HG02763 (cell line): ENCODE measurements at regions not wholly inside any gene's neighbourhood (a gene's known extent, or its start where the extent isn't known, plus 50 kb on each side); places are given as distances from the start of the nearest gene placed in this dataset.

Experiments used
- ATAC-seq: cut with Tn5 transposase; IDR thresholded peaks from one replicate; pipeline ENCODE4 v1.9.1; 2021; ENCODE audit warnings: mild to moderate bottlenecking, moderate library complexity; ENCODE audit not compliant: unreplicated experiment

DNA sequence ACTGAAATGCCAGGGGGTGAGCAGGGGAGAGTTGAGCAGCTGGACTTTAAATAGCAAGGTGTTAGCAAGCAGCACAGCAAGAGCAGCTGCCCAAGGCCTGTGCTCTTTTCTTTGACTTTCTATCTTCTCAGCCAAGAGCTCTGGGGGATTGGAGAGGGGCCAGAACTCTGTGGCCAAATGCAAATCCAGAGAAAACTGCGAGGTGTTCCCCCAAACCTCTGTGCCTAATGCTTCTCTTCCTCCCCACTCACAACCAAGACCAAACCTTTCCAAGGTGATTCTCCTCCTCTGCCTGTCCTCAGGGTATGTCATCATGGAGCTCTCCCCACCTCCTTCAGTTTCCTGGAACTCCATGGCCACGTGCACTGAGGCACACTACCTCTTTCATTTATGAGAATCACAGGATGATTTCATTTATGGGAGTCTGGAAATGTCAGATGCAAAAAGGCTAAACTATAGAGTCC, 118.7 kb upstream of the WWC1 start:
- ATAC-seq = no peak

DNA sequence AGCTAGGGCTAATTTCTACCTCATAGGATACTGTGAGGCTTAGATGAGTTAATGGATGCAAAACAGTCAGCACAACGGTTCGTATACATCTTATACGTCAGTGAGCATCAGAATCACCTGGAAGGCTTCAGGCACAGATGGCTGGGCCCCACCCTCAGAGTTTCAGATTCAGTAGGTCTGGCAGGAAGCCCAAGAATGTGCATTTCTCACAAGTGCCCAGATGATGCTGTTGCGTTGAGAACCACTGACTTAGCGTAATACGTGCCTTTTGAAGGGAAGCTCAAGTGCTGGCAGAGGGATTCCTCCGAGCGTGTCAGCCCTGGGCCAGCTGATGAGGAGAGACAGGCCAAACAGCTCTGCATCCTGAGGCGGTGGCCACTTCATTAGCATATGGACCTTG, 117.1 kb upstream of the WWC1 start:
- peak; percentile 59 for ATAC-seq

DNA sequence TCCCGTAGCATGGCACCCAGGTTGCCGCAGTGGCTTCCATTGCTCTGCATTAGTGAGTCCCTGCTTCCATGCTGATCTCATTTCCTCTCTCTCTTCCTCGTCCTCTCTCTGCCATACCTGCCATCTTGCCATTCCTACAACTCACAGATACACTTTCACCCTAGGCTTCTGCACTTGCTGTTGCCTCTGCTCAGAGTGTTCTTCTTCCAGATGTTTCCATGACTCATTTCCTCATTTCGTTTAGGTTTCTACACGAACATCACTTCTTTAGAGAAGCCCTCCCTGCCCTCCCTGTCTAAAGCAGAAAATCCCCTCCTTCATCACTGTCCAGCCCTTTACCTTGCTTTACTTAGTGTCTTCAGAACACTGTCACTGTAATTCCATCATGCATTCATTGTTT, 115.2 kb upstream of the WWC1 start:
- ATAC-seq = no peak

DNA sequence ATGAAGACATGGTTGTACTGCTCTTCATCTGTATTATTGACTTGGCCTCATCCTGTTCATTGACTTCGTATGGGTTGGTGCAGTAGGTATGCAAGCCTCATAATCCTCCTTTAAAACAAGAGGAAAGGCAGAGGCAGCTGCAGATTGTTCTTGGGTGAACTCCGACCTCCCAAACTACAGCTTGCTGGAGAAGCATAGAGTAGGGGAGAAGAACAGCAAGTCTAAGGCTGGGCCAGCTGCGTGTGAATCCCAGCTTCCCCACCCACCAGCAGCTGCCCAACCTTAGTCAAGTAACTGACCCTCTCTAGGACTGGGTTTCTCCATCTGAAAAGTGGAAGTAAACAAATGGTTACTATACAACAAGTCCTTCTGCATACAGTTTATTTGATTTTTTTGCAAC, 114.5 kb upstream of the WWC1 start:
- ATAC-seq = no peak

DNA sequence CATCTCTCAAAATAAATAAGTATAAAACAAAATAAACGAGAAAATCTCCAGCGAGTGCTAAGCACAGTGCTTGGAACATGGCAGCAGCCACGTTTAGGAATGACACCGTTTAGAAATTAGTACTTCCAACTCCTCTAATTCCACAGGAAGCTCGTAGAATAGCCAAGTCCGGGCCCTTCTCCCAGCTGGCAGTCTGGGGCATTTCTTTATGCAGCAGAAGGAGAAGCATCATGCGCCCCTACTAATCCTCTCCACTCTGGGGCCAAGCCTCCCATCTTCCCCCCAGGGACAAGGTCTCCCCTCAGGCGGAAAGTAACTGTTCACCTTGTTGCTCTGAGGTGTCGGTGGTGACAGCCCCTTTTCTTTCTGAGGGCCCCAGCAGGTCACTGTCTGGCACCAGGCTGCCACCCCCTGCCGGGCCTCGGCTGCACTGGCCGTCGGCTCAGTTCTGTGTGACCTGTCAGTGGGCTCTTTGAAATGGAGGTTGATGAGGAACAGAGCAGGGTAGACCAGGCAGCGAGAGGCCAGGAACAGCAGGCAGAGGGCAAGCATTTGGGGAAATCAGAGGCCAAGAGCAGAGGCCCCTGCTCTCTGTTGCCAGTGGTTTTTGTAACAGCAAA, 113.5 kb upstream of the WWC1 start:
- no peak for ATAC-seq

DNA sequence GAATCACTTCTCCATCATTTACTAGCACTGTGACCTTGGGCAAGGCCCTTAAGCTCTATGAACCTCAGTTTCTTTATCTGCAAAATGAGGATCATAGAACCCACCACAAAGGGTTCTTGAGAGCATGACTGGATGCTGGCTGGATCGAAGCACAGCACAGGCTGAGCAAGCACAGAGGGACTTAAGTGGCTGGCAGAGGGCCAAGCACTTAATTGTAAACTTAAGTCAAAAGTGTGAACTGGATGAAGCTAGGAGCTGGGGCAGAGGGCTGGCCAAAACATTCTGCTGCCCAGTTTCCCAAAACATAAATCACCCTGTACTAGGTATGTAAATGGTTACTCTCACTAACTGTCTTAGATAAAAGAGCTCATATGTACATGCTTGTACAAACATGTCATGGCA, 112.3 kb upstream of the WWC1 start:
- ATAC-seq = no peak

DNA sequence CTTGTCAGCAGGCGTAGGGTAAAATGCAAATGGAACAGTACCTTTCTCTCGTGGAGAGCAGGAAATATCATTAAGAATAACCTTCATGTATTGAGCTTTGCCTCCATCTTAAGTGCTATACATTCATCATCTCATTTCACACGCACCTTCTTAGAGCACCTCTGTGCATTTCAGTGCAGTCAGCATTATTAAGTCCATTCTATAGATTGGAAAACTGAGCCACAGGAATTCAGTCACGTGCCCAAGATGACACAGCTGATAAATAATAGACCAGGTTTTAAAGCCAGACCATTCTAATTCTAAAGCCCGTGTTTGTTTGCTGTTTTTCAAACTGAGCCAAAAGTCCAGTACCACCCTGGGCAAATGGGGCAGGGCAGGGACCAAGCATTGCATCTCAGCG, 109.2 kb upstream of the WWC1 start:
- ATAC-seq = no peak

DNA sequence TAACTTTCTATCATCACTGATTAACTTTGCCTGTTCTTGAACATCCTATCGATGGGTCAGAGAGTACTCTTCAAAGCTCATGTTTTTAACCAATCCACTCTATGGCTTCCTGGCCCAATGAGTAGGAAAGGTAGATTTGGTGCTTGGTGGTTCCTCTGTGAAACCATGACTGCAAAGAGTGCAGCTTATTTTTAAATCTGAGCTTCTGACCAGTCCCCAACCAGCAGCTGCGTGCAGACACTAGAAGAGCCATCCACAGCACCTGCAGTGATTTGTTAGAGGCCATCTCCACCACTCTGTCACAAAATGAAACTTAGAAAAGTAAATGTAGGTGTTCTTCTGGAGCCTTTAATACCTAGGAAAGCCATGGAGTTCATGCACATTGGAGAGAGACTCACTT, 107.3 kb upstream of the WWC1 start:
- ATAC-seq = no peak

DNA sequence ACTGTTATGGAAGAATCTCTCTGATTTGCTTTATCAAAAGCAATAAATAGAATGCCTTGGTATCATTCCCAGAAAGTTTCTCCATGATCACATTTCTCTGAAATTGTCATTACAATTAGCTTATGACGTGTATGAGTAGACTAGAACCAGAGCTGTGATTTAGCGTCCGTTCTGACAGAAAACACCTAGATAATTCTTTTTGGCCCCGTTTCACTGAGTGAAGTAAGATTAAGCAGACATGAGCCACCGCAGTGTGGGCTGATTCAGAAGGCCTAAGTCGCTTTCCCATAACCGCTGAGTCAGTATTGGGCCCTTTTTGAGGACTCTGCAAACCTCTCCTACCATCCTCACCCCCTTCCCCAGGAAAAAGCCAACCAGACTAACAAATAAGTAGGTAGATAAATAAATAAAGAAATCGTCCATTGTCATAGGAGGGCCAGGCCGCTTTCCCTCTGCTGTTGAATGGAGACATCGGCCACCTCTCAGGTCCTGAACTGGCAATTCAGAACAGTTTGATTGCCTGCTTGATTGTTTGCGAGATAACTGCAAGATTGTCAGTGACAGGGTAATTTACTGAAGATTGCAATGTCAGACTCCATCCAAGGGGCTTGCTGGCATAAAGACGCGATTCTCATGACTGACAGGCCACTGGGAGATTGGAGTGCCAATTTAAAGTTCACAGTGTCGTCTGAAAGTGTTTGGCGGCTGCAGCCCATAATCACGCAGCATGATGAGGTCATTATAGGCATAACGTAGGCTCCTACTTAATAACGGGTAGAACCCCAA, 105.0 kb upstream of the WWC1 start:
- no peak for ATAC-seq

DNA sequence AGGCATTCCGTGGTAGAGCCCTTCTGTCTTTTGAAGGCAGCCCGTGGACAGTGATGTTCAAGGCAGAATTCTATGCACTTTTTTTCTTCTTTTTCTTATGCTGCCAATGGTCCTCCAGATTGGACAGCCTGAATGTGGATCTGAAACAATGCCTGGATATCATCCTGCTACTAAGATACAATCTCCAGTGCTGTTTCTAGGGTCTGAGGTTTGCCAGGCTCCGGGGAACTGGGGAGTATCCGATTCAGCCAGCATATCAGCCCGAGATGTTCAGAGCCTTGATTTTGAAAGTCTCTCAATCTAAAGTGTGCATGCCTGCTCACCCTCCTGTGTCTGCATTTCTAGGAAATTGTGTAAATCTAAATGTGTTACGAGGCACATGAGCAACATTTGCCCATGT, 103.8 kb upstream of the WWC1 start:
- ATAC-seq = no peak

DNA sequence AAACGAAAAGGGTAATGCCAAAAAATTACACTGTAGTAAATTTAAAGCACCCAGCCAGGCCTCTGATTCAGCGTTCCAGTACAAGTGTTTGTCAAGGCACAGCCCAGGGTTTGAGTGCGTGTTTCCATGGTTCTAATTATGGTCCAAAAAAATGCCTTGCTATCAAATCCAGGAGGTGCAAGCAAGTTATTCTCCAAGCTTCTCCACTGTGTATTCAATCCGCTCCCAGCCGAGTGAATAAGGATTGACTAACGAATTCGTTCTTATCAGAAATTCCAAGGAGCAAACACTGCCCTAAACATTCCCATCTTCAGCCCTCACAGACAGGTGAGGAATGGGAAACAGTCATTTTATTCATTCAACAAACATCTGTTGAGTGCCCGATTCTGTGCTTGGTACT, 103.3 kb upstream of the WWC1 start:
- no peak for ATAC-seq

DNA sequence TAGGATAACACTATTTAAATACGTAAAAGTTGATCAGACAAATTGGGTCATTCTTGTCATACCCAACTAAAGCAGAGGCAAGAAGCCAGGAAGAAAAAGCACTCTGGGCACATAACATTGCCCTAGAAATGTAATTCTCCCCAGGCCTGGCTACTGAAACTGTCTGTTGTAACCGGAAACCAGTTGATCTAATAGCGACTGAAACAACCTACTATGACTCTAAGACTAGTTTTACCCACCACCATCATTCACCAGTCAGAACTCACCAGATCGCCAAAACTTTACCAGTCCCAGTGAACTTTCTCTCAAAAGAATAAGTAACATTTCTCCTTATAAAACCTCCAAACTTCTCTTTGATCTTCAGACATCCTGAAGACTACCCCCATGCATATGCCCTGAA, 99.3 kb upstream of the WWC1 start:
- ATAC-seq = no peak

DNA sequence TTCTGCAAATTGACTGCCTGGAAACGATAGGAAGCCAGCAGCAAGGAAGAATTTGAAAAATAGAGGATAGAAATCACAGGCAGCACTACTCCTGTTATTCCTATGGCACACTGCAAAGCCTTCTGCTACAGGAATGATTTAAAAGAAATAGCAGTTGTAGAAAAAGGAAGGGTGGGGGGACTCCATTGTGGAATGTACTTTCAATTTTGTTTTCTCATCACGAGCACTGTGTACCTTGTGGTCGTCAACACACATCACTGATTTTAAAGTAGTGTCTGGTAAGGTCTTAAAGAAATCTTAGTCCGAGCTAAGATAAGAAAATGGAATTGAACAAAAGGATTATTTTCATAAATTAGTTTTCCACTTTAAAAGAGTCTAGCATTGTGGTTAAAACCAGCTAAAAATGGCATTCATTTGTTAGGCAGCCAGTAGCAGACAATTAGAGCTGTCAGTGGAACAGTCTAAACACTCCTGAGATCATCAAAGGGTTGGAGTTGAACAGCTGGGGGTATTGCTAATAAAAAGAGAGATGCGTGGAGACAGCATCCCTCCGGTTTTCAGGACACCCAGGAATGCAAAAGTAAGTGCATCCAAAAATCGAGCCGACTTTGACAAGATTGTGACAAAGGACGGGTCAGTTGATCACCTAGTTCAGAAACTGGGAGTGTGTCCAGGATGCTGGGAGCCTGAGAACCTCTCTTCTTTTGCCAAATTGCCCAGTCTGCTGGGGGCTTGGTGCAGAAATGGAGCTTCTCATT, 97.8 kb upstream of the WWC1 start:
- no peak for ATAC-seq

DNA sequence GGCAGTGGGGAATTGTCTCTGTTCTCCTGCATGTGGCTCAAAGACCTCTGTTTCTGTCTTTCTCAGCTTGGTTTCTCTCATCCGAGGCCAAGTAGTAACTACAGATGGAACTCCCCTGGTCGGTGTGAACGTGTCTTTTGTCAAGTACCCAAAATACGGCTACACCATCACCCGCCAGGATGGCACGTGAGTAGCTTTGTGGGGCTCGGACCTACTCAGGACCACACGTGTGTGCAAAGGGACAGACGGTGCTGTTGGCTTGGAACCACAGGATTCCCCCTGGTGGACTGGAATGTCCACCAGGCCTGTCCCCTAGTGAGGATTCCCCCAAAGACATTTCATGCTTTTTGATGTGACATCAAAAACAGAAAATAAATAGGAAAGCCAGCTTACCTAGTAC, 96.3 kb upstream of the WWC1 start:
- ATAC-seq = no peak

DNA sequence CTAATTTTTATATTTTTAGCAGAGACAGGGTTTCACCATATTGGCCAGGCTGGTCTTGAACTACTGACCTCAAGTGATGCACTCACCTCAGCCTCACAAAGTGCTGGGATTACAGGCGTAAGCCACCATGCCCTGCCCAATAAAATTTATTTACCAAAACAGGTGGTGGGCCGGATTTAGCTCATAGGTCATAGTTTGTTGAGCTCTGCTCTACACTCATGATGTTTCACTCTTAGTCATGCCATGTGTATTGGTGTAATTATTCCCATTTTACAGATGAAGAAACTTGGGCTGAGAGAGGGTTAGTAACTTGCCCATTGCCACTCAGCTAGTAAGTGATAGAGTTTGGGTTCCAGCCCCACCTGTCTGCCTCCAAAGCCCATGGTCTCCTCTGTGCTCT, 93.1 kb upstream of the WWC1 start:
- ATAC-seq = no peak

DNA sequence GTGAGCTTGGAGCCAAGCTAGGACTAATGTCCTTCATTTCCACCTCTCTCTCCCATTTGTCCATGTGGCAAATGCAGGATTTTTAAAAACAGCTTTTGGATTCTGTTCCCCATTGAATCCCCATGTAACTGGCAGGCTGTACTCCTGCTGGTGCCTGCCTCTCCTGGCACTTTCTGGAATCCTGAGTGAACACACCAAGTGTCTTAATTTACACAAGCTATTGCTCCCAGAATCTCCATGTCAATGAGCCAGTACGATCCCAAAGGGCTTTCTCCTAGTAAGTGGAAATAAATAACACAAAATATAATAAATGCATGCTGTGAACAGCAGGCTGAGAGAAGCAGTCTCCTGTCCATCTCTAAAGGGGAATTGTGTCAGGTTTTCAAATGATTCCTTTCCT, 88.4 kb upstream of the WWC1 start:
- ATAC-seq = no peak

DNA sequence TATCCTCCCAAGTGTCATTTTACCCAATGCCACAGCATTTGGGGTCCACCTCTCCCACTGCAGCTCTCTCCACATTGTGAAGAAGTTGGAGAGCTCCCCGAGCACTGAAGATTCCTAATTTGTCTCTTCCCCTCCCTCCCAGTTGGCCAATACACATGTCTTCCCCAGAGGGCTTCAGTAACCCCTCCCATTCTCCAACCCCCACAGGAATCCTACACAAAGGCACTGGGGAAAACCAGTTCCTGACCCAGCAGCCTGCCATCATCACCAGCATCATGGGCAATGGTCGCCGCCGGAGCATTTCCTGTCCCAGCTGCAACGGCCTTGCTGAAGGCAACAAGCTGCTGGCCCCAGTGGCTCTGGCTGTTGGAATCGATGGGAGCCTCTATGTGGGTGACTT, 87.3 kb upstream of the WWC1 start:
- no peak for ATAC-seq

DNA sequence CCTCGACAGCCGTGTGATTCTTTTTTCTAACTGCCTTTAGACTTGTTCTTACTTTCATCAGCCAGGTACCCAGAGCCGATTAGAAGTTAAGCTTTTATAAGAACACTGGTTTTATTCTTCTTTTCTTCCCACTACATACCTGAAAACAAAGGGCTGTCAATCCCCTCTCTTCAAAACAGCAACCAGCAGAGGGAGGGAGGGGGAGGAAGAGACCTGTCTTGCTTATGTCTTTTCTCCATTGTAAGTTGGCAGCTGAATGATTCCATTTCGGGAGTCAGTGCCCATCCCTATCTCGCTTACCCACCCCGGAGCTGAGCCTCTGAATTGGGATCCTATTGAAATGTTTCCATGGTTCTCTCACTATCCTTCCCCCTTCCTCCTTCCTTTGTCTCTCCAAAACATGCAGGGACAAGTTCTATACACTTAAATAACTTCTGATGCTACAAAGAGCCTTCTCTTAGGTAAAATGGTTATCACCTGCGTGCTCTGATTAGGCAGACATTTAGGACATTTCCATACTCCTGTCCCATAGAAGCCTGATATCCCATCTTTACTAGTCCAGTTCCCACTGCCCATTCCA, 83.9 kb upstream of the WWC1 start:
- no peak for ATAC-seq

DNA sequence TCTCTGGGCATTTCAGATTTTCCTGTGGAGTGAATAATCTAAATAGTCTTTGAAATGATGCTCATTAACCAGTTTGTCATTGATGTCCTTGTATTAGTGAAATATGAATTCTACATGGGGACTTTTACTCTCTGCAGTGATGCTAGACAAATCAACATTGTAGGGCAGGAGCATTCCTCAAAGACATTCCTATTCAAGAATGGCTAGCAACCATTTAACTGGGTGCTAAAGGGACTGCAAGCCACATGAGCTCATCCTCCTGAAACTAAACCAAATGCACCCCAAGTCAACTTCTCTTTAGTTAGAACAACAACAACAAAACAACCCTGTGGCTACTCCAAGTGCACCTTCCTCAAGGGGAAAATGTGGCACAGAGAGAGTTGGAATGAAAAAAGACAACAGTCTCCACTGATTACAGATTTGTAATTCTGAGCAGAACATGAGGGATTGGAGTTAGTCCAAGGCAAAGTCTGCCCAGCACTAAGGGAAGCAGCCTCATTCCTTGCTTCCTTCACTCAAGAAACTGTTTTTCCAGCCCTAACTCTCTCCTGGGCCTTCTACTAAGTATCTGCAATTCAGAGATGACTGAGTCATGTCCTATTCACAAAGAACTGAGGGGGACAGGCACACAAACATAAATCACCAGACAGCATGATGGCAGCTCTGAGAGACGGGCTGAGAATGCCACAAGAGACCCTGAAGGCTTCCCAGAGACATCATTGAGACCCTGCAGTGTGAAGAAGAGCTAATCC, 82.0 kb upstream of the WWC1 start:
- ATAC-seq = no peak

DNA sequence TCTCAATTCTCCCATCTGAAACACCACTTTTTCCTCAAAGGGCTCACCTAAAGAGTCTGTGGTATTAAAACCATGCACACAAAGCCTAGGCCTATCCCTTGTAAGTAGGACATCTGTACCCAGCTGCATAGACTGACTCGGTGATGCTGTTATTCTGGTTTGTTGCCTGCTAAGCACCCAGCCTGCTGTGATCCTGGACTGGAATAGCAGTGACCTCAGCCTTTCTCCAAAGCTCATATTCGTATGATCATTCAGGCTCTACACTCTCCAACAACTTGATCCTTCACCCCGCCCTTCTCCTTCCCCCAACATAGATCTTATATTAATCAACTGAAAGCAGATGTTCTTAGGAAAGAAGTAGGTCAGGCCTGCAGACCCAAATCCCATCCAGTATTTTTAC, 81.4 kb upstream of the WWC1 start:
- ATAC-seq = no peak

DNA sequence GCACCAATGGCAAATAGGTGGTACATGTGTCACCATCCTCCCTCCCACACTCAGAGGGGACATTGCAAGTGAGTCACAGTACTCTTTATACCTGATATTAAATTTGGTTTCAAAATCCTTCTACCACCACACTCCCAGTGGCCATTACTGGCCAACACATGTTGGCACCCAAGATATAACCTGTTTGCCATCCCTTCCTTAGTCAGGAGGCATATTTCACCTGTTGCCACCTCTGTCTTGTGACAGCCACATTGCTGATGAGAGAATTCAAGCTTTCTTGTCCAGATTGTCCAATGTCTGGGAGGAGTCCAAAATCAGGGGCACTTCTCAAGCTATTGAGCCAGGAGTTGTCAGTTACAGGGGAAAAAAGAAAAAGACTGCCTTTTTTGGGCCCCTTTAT, 80.2 kb upstream of the WWC1 start:
- no peak for ATAC-seq
